Liver (tissue), 8 donors: ENCODE measurements at regions not wholly inside any gene's neighbourhood (a gene's known extent, or its start where the extent isn't known, plus 50 kb on each side); places are given as distances from the start of the nearest gene placed in this dataset.

Source experiments
- DNase-seq: peaks from one replicate; pipeline ENCODE4 v3.0.0-alpha.2; 2017; ENCODE audit warnings: low spot score
- H3K27ac ChIP-seq, 2 donors: one replicate each; pipeline ENCODE4 v1.7.0; 2013; ENCODE audit warnings: inconsistent platforms in 2 of 2, low read length in 2 of 2, control low read depth in 1 of 2, low read depth in 1 of 2, mild to moderate bottlenecking in 1 of 2
- H3K27me3 ChIP-seq, 4 donors: one replicate each; pipeline versions ENCODE4 v1.6.1 to v1.7.0; 2013; ENCODE audit warnings: low read length in 3 of 4, inconsistent platforms in 1 of 4, mild to moderate bottlenecking in 1 of 4, moderate library complexity in 1 of 4; ENCODE audit not compliant: control insufficient read depth in 4 of 4, insufficient read depth in 4 of 4
- H3K36me3 ChIP-seq, 4 donors: one replicate each; pipeline versions ENCODE4 v1.6.1 to v1.7.0; 2013; ENCODE audit warnings: low read length in 3 of 4, mild to moderate bottlenecking in 3 of 4, low read depth in 1 of 4, moderate library complexity in 1 of 4; ENCODE audit not compliant: control insufficient read depth in 4 of 4, insufficient read depth in 3 of 4
- H3K4me1 ChIP-seq, 4 donors: one replicate each; pipeline versions ENCODE4 v1.6.1 to v1.7.0; 2013; ENCODE audit warnings: low read length in 3 of 4, mild to moderate bottlenecking in 3 of 4, moderate library complexity in 1 of 4; ENCODE audit not compliant: control insufficient read depth in 4 of 4, insufficient read depth in 4 of 4
- H3K4me3 ChIP-seq, 3 donors: one replicate each; pipeline versions ENCODE4 v1.6.1 to v1.7.0; 2013; ENCODE audit warnings: low read length in 3 of 3, control low read depth in 1 of 3, low read depth in 1 of 3, mild to moderate bottlenecking in 1 of 3
- H3K9ac ChIP-seq, 2 donors: one replicate each; pipeline ENCODE4 v1.7.0; 2013; ENCODE audit warnings: low read length in 2 of 2, mild to moderate bottlenecking in 2 of 2, moderate library complexity in 2 of 2, control low read depth in 1 of 2, low read depth in 1 of 2
- H3K9me3 ChIP-seq, 4 donors: one replicate each; pipeline versions ENCODE4 v1.6.1 to v1.7.0; 2013; ENCODE audit warnings: low read length in 3 of 4; ENCODE audit not compliant: control insufficient read depth in 4 of 4
- CTCF ChIP-seq: fragments of 150-350 bp; IDR thresholded peaks from 2 replicates; pipeline ENCODE4 v1.5.1; 2017; ENCODE audit warnings: improper control_type of control experiment, low read depth, low read length; ENCODE audit not compliant: missing input control
- EGR1 ChIP-seq, 2 donors: IDR thresholded peaks; 2 replicates each; pipeline ENCODE4 v1.6.1; 2016 to 2018; ENCODE audit warnings: antibody characterized with exemption in 2 of 2, low read depth in 2 of 2
- FOXA1 ChIP-seq: IDR thresholded peaks from 2 replicates; pipeline ENCODE4 v1.6.1; 2016; ENCODE audit warnings: antibody characterized with exemption
- HNF4A ChIP-seq, 2 donors: conservative IDR thresholded peaks; 2 replicates each; pipeline ENCODE4 v1.6.1; 2016; ENCODE audit warnings: antibody characterized with exemption in 2 of 2, mild to moderate bottlenecking in 2 of 2
- HNF4G ChIP-seq: IDR thresholded peaks from 2 replicates; pipeline ENCODE4 v1.6.1; 2016; ENCODE audit warnings: antibody characterized with exemption
- JUND ChIP-seq, 2 donors: IDR thresholded peaks; 2 replicates each; pipeline ENCODE4 v1.6.1; 2016; ENCODE audit warnings: antibody characterized with exemption in 2 of 2
- NR2F2 ChIP-seq: IDR thresholded peaks from 2 replicates; pipeline ENCODE4 v1.6.1; 2016; ENCODE audit warnings: antibody characterized with exemption
- RAD21 ChIP-seq, 2 donors: IDR thresholded peaks; 2 replicates each; pipeline ENCODE4 v1.6.1; 2016; ENCODE audit warnings: antibody characterized with exemption in 2 of 2, mild to moderate bottlenecking in 2 of 2
- RXRA ChIP-seq, 2 donors: IDR thresholded peaks; 2 replicates each; pipeline ENCODE4 v1.6.1; 2017 to 2018; ENCODE audit warnings: antibody characterized with exemption in 2 of 2, mild to moderate bottlenecking in 1 of 2
- SP1 ChIP-seq: IDR thresholded peaks from 2 replicates; pipeline ENCODE4 v1.6.1; 2018; ENCODE audit warnings: antibody characterized with exemption, mild to moderate bottlenecking
- YY1 ChIP-seq: IDR thresholded peaks from 2 replicates; pipeline ENCODE4 v1.6.1; 2016; ENCODE audit warnings: antibody characterized with exemption, mild to moderate bottlenecking
- WGBS: extraction: QIAGEN DNeasy Blood & Tissue Kit; methylation state at CpG from one replicate; pipeline ENCODE4 v1.1.7; 2013; 5-methylcytosine and 5-hydroxymethylcytosine counted together
- TF ChIP-seq, protein P1 (sequence below): IDR thresholded peaks from 2 replicates; pipeline ENCODE4 v1.6.1; 2016; ENCODE audit warnings: antibody characterized with exemption, mild to moderate bottlenecking
- TF ChIP-seq, protein P2 (sequence below): IDR thresholded peaks from 2 replicates; pipeline ENCODE4 v1.6.1; 2016; ENCODE audit warnings: antibody characterized with exemption
- donor health status: healthy.
- donor health status: healthy.
- donor health status: healthy.
- donor health status: healthy.
- donor health status: healthy.

- TF ChIP-seq RXRA (IDR thresholded peaks at IDR 0.05) = no peak
- TF ChIP-seq FOXA1 = no peak
- no peak for TF ChIP-seq EGR1 (IDR thresholded peaks at IDR 0.05; ENCODE audit: low read depth in 2 of 2)
- no peak for TF ChIP-seq HNF4G
- no peak for TF ChIP-seq JUND (IDR thresholded peaks at IDR 0.05)
- TF ChIP-seq, protein P1, sequence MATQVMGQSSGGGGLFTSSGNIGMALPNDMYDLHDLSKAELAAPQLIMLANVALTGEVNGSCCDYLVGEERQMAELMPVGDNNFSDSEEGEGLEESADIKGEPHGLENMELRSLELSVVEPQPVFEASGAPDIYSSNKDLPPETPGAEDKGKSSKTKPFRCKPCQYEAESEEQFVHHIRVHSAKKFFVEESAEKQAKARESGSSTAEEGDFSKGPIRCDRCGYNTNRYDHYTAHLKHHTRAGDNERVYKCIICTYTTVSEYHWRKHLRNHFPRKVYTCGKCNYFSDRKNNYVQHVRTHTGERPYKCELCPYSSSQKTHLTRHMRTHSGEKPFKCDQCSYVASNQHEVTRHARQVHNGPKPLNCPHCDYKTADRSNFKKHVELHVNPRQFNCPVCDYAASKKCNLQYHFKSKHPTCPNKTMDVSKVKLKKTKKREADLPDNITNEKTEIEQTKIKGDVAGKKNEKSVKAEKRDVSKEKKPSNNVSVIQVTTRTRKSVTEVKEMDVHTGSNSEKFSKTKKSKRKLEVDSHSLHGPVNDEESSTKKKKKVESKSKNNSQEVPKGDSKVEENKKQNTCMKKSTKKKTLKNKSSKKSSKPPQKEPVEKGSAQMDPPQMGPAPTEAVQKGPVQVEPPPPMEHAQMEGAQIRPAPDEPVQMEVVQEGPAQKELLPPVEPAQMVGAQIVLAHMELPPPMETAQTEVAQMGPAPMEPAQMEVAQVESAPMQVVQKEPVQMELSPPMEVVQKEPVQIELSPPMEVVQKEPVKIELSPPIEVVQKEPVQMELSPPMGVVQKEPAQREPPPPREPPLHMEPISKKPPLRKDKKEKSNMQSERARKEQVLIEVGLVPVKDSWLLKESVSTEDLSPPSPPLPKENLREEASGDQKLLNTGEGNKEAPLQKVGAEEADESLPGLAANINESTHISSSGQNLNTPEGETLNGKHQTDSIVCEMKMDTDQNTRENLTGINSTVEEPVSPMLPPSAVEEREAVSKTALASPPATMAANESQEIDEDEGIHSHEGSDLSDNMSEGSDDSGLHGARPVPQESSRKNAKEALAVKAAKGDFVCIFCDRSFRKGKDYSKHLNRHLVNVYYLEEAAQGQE = no peak
- no peak for TF ChIP-seq YY1
- no peak for TF ChIP-seq NR2F2
- no peak for TF ChIP-seq CTCF
- TF ChIP-seq, protein P2, sequence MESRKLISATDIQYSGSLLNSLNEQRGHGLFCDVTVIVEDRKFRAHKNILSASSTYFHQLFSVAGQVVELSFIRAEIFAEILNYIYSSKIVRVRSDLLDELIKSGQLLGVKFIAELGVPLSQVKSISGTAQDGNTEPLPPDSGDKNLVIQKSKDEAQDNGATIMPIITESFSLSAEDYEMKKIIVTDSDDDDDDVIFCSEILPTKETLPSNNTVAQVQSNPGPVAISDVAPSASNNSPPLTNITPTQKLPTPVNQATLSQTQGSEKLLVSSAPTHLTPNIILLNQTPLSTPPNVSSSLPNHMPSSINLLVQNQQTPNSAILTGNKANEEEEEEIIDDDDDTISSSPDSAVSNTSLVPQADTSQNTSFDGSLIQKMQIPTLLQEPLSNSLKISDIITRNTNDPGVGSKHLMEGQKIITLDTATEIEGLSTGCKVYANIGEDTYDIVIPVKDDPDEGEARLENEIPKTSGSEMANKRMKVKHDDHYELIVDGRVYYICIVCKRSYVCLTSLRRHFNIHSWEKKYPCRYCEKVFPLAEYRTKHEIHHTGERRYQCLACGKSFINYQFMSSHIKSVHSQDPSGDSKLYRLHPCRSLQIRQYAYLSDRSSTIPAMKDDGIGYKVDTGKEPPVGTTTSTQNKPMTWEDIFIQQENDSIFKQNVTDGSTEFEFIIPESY = no peak
- TF ChIP-seq HNF4A (conservative IDR thresholded peaks at IDR 0.05) = no peak
- no peak for DNase-seq
- Histone ChIP-seq H3K4me3 (no peak overlapping the region), H3K36me3 (no peaks in the 10 kb centered on the region), H3K4me1 (no peaks in the 10 kb centered on the region), H3K9ac (no peak overlapping the region), H3K9me3 (no peaks in the 10 kb centered on the region), H3K27me3 (no peaks in the 10 kb centered on the region), H3K27ac (no peak overlapping the region)
- 66% methylated on average over 10 of the region's 10 CpGs for WGBS
These were observed 622.8 kb downstream of the QKI start for GRCh38 chr6:164037171-164037870.

DNA sequence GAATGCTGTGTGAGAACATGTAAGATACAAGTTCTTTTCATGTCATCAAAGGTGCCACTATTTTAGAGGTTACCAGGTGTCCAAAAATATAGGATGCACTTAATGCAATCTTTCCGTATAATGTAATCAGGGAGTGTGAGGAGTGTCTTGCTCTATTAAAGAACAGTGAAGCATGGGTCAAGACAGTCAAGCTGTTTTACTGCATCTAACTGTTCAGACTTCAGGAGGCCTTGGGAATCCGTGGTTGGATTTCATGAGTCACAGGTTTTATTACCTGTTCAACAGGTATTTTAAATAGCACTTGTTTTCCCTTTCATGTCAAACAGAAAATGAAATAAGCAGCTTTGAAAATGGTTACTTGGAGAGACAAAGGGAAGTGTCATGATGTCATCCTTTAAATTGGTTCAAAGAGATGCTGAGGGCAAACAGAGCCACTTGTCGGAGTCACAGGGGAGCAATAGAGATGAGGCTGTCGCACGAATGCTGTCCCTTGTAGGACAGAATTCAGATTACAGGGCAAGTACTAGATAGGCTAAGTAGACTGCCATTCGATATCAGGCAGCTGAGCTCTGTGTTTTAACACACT lies 621.5 kb downstream of the QKI start:
- Histone ChIP-seq H3K4me3 (no peak overlapping the region), H3K4me1 (no peaks in the 10 kb centered on the region), H3K27ac (no peak overlapping the region), H3K36me3 (no peaks in the 10 kb centered on the region), H3K9ac (no peak overlapping the region), H3K27me3 (no peaks in the 10 kb centered on the region), H3K9me3 (no peaks in the 10 kb centered on the region)
- no peak for TF ChIP-seq SP1
- no peak for TF ChIP-seq NR2F2
- TF ChIP-seq RXRA (IDR thresholded peaks at IDR 0.05) = no peak
- TF ChIP-seq RAD21 (IDR thresholded peaks at IDR 0.05) = no peak
- no peak for TF ChIP-seq EGR1 (IDR thresholded peaks at IDR 0.05; ENCODE audit: low read depth in 2 of 2)
- no peak for TF ChIP-seq JUND (IDR thresholded peaks at IDR 0.05)
- WGBS = 70% methylated on average over 6 of the region's 6 CpGs
- DNase-seq = no peak
